Sigmoid colon (tissue), 6 donors: ENCODE measurements at regions not wholly inside any gene's neighbourhood (a gene's known extent, or its start where the extent isn't known, plus 50 kb on each side); places are given as distances from the start of the nearest gene placed in this dataset.

Source experiments
- DNase-seq: peaks from one replicate; pipeline ENCODE4 v3.0.0-alpha.2; 2019
- H3K27ac ChIP-seq, 4 donors: fragments of 200-600 bp; sonication (generic); one replicate each; pipeline ENCODE4 v1.5.1; 2016 to 2019; ENCODE audit warnings: mild to moderate bottlenecking in 1 of 4
- H3K27me3 ChIP-seq, 3 donors: fragments of 200-600 bp; sonication (generic); one replicate each; pipeline ENCODE4 v1.5.1; 2019; ENCODE audit warnings: mild to moderate bottlenecking in 1 of 3
- H3K36me3 ChIP-seq, 4 donors: fragments of 200-600 bp; sonication (generic); one replicate each; pipeline ENCODE4 v1.5.1; 2016 to 2019
- H3K4me1 ChIP-seq, 4 donors: fragments of 200-600 bp; sonication (generic); one replicate each; pipeline ENCODE4 v1.5.1; 2017 to 2019
- H3K4me3 ChIP-seq, 4 donors: fragments of 200-600 bp; sonication (generic); one replicate each; pipeline ENCODE4 v1.5.1; 2017 to 2019; ENCODE audit warnings: mild to moderate bottlenecking in 2 of 4, moderate library complexity in 1 of 4
- H3K9me3 ChIP-seq, 4 donors: fragments of 200-600 bp in 3 of 4; sonication (generic) in 3 of 4; one replicate each; pipeline versions ENCODE4 v1.5.1 to v1.6.1; 2013 to 2019
- CTCF ChIP-seq, 4 experiments: fragments of 450-650 bp in 3 of 4; fragments of 200-600 bp in 1 of 4; IDR thresholded peaks; one replicate each; pipeline ENCODE4 v1.5.1; 2016 to 2019; ENCODE audit warnings: antibody characterized with exemption in 4 of 4, mild to moderate bottlenecking in 3 of 4, moderate library complexity in 2 of 4
- EP300 ChIP-seq, 4 donors: sonication (generic); formaldehyde crosslinking; IDR thresholded peaks; one replicate each; pipeline ENCODE4 v1.6.1; 2017; ENCODE audit warnings: antibody characterized with exemption in 4 of 4
- POLR2A ChIP-seq, 2 donors: fragments of 450-650 bp; IDR thresholded peaks; one replicate each; pipeline ENCODE4 v1.6.1; 2016; ENCODE audit warnings: antibody characterized with exemption in 2 of 2, mild to moderate bottlenecking in 2 of 2, moderate library complexity in 2 of 2
- POLR2AphosphoS5 ChIP-seq, 4 donors: sonication (generic); formaldehyde crosslinking; IDR thresholded peaks; one replicate each; pipeline ENCODE4 v1.6.1; 2017; ENCODE audit warnings: antibody characterized with exemption in 4 of 4
- WGBS, 2 donors: extraction: QIAGEN DNeasy Blood & Tissue Kit; methylation state at CpG; one replicate each; pipeline ENCODE4 v1.1.7; 2013; 5-methylcytosine and 5-hydroxymethylcytosine counted together
- intact Hi-C: fragments of 100-400 bp; cut with DNase I; formaldehyde crosslinking; loops from one replicate; pipeline ENCODE4 v1.15.1; 2023
- donor health status: healthy with polysubstance abuse.
- donor health status: healthy.

- H3K4me1 ChIP-seq, result no peaks in the 10 kb centered on the region
- H3K4me3 ChIP-seq, result no peak overlapping the region
- 77 to 88% methylated on average over 7 of the region's 7 CpGs for WGBS, 2 donors
- H3K27ac ChIP-seq, result no peak overlapping the region
- no peaks in the 10 kb centered on the region for H3K9me3 ChIP-seq
- no peak for DNase-seq
- H3K36me3 ChIP-seq, result no peaks in the 10 kb centered on the region
- no peaks in the 10 kb centered on the region for H3K27me3 ChIP-seq
- TF ChIP-seq POLR2AphosphoS5 (IDR thresholded peaks at IDR 0.05) (no peak), EP300 (IDR thresholded peaks at IDR 0.05) (no peak), POLR2A (IDR thresholded peaks at IDR 0.05) (no peak), CTCF (IDR thresholded peaks at IDR 0.05) (no peak)
- intact Hi-C loops, result no loop called here
These were observed 246.1 kb downstream of the RPS24 start for GRCh38 chr10:78279756-78280155.

GRCh38 chr10:78280604-78281003 is 246.9 kb downstream of the RPS24 start:
- Histone ChIP-seq H3K4me1 (no peaks in the 10 kb centered on the region), H3K27ac (no peak overlapping the region), H3K9me3 (no peaks in the 10 kb centered on the region), H3K27me3 (no peaks in the 10 kb centered on the region), H3K36me3 (no peaks in the 10 kb centered on the region), H3K4me3 (no peak overlapping the region)
- intact Hi-C loops, result no loop called here
- DNase-seq, result no peak
- WGBS, 2 donors, result 76 to 88% methylated on average over 6 of the region's 6 CpGs
- no peak for TF ChIP-seq CTCF (IDR thresholded peaks at IDR 0.05)
- no peak for TF ChIP-seq POLR2A (IDR thresholded peaks at IDR 0.05)
- TF ChIP-seq POLR2AphosphoS5 (IDR thresholded peaks at IDR 0.05), result no peak
- TF ChIP-seq EP300 (IDR thresholded peaks at IDR 0.05), result no peak

GRCh38 chr10:78281627-78282026 is 248.0 kb downstream of the RPS24 start:
- H3K27me3 ChIP-seq, result no peaks in the 10 kb centered on the region
- H3K27ac ChIP-seq, result no peak overlapping the region
- H3K4me1 ChIP-seq, result no peaks in the 10 kb centered on the region
- H3K9me3 ChIP-seq, result no peaks in the 10 kb centered on the region
- no peak for DNase-seq
- H3K4me3 ChIP-seq, result no peak overlapping the region
- TF ChIP-seq POLR2A (IDR thresholded peaks at IDR 0.05), result no peak
- no peak for TF ChIP-seq EP300 (IDR thresholded peaks at IDR 0.05)
- no peak for TF ChIP-seq CTCF (IDR thresholded peaks at IDR 0.05)
- no peak for TF ChIP-seq POLR2AphosphoS5 (IDR thresholded peaks at IDR 0.05)
- intact Hi-C loops, result no loop called here
- no peaks in the 10 kb centered on the region for H3K36me3 ChIP-seq
- 81 to 85% methylated on average over 4 of the region's 4 CpGs for whole genome bisulfite sequencing, 2 donors

- H3K36me3 ChIP-seq, result no peaks in the 10 kb centered on the region
- intact Hi-C loops, result no loop called here
- no peaks in the 10 kb centered on the region for H3K9me3 ChIP-seq
- H3K27me3 ChIP-seq, result no peaks in the 10 kb centered on the region
- TF ChIP-seq POLR2A (IDR thresholded peaks at IDR 0.05) (no peak), CTCF (IDR thresholded peaks at IDR 0.05) (no peak)
- H3K4me3 ChIP-seq, result no peak overlapping the region
- 89 to 90% methylated on average over 3 of the region's 3 CpGs for WGBS, 2 donors
- no peak overlapping the region for H3K27ac ChIP-seq
- no peak for DNase-seq
- H3K4me1 ChIP-seq, result no peaks in the 10 kb centered on the region
These were observed 249.5 kb downstream of the RPS24 start for GRCh38 chr10:78283069-78283682.

GRCh38 chr10:78284381-78284780 is 250.7 kb downstream of the RPS24 start:
- Histone ChIP-seq H3K4me3 (no peak overlapping the region), H3K9me3 (no peaks in the 10 kb centered on the region), H3K27me3 (no peaks in the 10 kb centered on the region), H3K36me3 (no peaks in the 10 kb centered on the region), H3K4me1 (no peaks in the 10 kb centered on the region), H3K27ac (no peak overlapping the region)
- intact Hi-C loops, result no loop called here
- 76 to 84% methylated on average over 4 of the region's 4 CpGs for WGBS, 2 donors
- DNase-seq, result peak; percentile 4
- no peak for TF ChIP-seq CTCF (IDR thresholded peaks at IDR 0.05)
- TF ChIP-seq EP300 (IDR thresholded peaks at IDR 0.05), result no peak
- no peak for TF ChIP-seq POLR2A (IDR thresholded peaks at IDR 0.05)
